ENCODE measurements at regions not wholly inside any gene's neighbourhood (a gene's known extent, or its start where the extent isn't known, plus 50 kb on each side); places are given as distances from the start of the nearest gene placed in this dataset.

- TF ChIP-seq, protein P1, sequence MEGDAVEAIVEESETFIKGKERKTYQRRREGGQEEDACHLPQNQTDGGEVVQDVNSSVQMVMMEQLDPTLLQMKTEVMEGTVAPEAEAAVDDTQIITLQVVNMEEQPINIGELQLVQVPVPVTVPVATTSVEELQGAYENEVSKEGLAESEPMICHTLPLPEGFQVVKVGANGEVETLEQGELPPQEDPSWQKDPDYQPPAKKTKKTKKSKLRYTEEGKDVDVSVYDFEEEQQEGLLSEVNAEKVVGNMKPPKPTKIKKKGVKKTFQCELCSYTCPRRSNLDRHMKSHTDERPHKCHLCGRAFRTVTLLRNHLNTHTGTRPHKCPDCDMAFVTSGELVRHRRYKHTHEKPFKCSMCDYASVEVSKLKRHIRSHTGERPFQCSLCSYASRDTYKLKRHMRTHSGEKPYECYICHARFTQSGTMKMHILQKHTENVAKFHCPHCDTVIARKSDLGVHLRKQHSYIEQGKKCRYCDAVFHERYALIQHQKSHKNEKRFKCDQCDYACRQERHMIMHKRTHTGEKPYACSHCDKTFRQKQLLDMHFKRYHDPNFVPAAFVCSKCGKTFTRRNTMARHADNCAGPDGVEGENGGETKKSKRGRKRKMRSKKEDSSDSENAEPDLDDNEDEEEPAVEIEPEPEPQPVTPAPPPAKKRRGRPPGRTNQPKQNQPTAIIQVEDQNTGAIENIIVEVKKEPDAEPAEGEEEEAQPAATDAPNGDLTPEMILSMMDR (conservative IDR thresholded peaks at IDR 0.05; ENCODE audit: low read depth, low read length) = no peak
- no peak for TF ChIP-seq POLR2A (IDR thresholded peaks at IDR 0.05; ENCODE audit: low read depth, low read length)
- no peak for TF ChIP-seq RAD21 (IDR thresholded peaks at IDR 0.05; ENCODE audit: low read length)
- no peak for TF ChIP-seq CEBPB (IDR thresholded peaks at IDR 0.05; ENCODE audit: low read depth, low read length)
- TF ChIP-seq MXI1 (IDR thresholded peaks at IDR 0.05; ENCODE audit: borderline replicate concordance, low read depth, low read length) = no peak
- TF ChIP-seq CHD1 (IDR thresholded peaks at IDR 0.05; ENCODE audit: low read depth, low read length) = no peak
- TF ChIP-seq FOS (IDR thresholded peaks at IDR 0.05; ENCODE audit: low read depth, low read length) = no peak
- TF ChIP-seq SMC3 (IDR thresholded peaks at IDR 0.05; ENCODE audit: low read depth, low read length) = no peak
- no peak for TF ChIP-seq MAZ (IDR thresholded peaks at IDR 0.05; ENCODE audit: borderline replicate concordance, low read depth, low read length)
Observed at GRCh38 chr11:45543081-45543480, 122.3 kb downstream of the CHST1 start.

Measured in IMR-90 (cell line).